OCI-LY3 (cell line): ENCODE measurements at regions not wholly inside any gene's neighbourhood (a gene's known extent, or its start where the extent isn't known, plus 50 kb on each side); places are given as distances from the start of the nearest gene placed in this dataset.

Experiments used
- H2AFZ ChIP-seq: fragments of 200-600, 300-600 bp; shearing (Covaris generic); 2 replicates; pipeline ENCODE4 v1.6.0; 2014; ENCODE audit warnings: antibody characterized with exemption, low read depth, low read length
- H3K27ac ChIP-seq: fragments of 200-600, 300-600 bp; sonication (generic); 2 replicates; pipeline ENCODE4 v1.5.1; 2014; ENCODE audit warnings: mild to moderate bottlenecking, low read length, moderate library complexity, mixed read lengths
- H3K27me3 ChIP-seq: fragments of 200-600, 300-600 bp; sonication (generic); 2 replicates; pipeline ENCODE4 v1.6.1; 2014; ENCODE audit warnings: low read depth, low read length, mixed read lengths
- H3K36me3 ChIP-seq: fragments of 200-600, 300-600 bp; sonication (generic); replicated peaks from 2 replicates; pipeline ENCODE3; 2014; ENCODE audit warnings: low read depth, low read length, mixed read lengths
- H3K4me1 ChIP-seq: fragments of 300-600, 200-600 bp; sonication (generic); 2 replicates; pipeline ENCODE4 v1.6.1; 2014; ENCODE audit warnings: low read length, mixed read lengths
- H3K4me2 ChIP-seq: fragments of 200-600, 300-600 bp; sonication (generic); 2 replicates; pipeline ENCODE4 v1.6.1; 2014; ENCODE audit warnings: low read length, mixed read lengths
- H3K4me3 ChIP-seq: fragments of 300-600, 200-600 bp; sonication (generic); 2 replicates; pipeline ENCODE4 v1.5.1; 2014; ENCODE audit warnings: antibody characterized with exemption, mild to moderate bottlenecking, low read length, moderate library complexity
- H3K79me2 ChIP-seq: fragments of 300-600, 200-600 bp; shearing (Covaris generic); 2 replicates; pipeline ENCODE4 v1.6.1; 2014; ENCODE audit warnings: mild to moderate bottlenecking, low read length, mixed read lengths
- H3K9ac ChIP-seq: fragments of 300-600, 200-600 bp; shearing (Covaris generic); 2 replicates; pipeline ENCODE4 v1.6.0; 2014; ENCODE audit warnings: mild to moderate bottlenecking, low read length, moderate library complexity
- H3K9me3 ChIP-seq: fragments of 200-600, 300-600 bp; shearing (Covaris generic); 2 replicates; pipeline ENCODE4 v1.6.1; 2014; ENCODE audit warnings: low read length, mixed read lengths; ENCODE audit not compliant: insufficient read depth
- H4K20me1 ChIP-seq: fragments of 200-600, 300-600 bp; sonication (generic); 2 replicates; pipeline ENCODE4 v1.6.1; 2016; ENCODE audit warnings: low read length, mixed read lengths; ENCODE audit not compliant: insufficient read depth
- EZH2phosphoT487 ChIP-seq: fragments of 200-600 bp; shearing (Covaris generic); IDR thresholded peaks from 2 replicates; pipeline ENCODE4 v1.6.1; 2018; ENCODE audit warnings: antibody characterized with exemption, mixed run types, low read depth
- TF ChIP-seq, protein P1 (sequence below): fragments of 200-600, 300-600 bp; sonication (generic); IDR thresholded peaks from 2 replicates; pipeline ENCODE4 v1.5.1; 2014; ENCODE audit warnings: antibody characterized with exemption, low read length, low read depth

- Histone ChIP-seq H2AFZ (no peak overlapping the region), H3K4me1 (no peaks in the 10 kb centered on the region), H3K79me2 (no peaks in the 10 kb centered on the region), H3K27ac (no peak overlapping the region), H3K9ac (no peak overlapping the region), H3K4me2 (no peak overlapping the region), H3K4me3 (no peak overlapping the region), H4K20me1 (no peaks in the 10 kb centered on the region), H3K9me3 (no peaks in the 10 kb centered on the region), H3K27me3 (no peaks in the 10 kb centered on the region), H3K36me3 (no peaks in the 10 kb centered on the region)
- no peak for TF ChIP-seq EZH2phosphoT487
- TF ChIP-seq, protein P1, sequence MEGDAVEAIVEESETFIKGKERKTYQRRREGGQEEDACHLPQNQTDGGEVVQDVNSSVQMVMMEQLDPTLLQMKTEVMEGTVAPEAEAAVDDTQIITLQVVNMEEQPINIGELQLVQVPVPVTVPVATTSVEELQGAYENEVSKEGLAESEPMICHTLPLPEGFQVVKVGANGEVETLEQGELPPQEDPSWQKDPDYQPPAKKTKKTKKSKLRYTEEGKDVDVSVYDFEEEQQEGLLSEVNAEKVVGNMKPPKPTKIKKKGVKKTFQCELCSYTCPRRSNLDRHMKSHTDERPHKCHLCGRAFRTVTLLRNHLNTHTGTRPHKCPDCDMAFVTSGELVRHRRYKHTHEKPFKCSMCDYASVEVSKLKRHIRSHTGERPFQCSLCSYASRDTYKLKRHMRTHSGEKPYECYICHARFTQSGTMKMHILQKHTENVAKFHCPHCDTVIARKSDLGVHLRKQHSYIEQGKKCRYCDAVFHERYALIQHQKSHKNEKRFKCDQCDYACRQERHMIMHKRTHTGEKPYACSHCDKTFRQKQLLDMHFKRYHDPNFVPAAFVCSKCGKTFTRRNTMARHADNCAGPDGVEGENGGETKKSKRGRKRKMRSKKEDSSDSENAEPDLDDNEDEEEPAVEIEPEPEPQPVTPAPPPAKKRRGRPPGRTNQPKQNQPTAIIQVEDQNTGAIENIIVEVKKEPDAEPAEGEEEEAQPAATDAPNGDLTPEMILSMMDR = no peak
Measured at GRCh38 chr10:27410153-27410552, 94.0 kb upstream of the RAB18 start.

DNA sequence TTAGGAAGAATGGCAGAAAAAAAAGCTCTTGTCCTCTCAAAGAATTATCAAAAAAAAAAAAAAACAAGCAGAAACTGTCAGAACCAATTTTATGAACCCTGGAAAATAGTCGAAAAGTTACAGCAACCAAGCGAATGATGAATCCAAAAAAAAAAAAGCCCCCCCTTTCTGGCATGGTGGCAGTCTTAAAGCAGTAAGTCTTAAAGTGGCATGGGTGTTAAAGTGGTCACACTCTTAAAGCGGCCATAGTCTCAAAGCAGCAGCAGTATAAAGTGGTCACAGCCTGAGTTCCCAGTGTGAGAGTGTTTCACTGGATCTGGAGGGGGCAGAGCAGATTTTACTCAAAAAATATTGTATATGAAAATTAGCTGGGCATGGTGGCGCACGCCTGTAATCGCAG lies 96.8 kb upstream of the RAB18 start:
- TF ChIP-seq, protein P1 = no peak
- no peak for TF ChIP-seq EZH2phosphoT487

DNA sequence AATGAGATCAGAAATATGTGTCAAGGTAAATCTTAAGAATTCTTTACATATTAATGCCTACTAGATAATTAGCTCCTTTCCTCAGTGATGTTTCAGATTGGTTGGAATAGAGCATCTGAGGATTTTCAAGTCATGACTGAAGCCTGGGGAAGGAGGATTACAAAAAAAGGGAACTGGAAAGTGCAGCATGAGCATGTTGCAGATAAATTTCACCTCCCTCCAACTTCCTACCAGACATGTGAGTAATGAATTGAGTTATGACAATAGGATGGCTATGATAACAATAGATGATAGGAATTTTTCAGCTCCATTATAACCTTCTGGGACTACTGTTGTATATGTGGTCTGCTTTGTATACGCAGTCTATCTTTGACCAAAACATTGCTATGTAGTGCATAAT lies 104.2 kb upstream of the RAB18 start:
- Histone ChIP-seq H3K4me1 (peaks cover 10% of the 10 kb centered on the region), H3K4me2 (no peak overlapping the region)

More for the DNA sequence above, 96.8 kb upstream of the RAB18 start:
- no peak overlapping the region for H2AFZ ChIP-seq
- no peaks in the 10 kb centered on the region for H4K20me1 ChIP-seq
- H3K9me3 ChIP-seq = no peaks in the 10 kb centered on the region
- no peaks in the 10 kb centered on the region for H3K79me2 ChIP-seq
- H3K36me3 ChIP-seq = no peaks in the 10 kb centered on the region
- H3K4me2 ChIP-seq = no peak overlapping the region
- H3K4me1 ChIP-seq = no peaks in the 10 kb centered on the region
- H3K9ac ChIP-seq = no peak overlapping the region
- no peak overlapping the region for H3K4me3 ChIP-seq
- H3K27me3 ChIP-seq = no peaks in the 10 kb centered on the region
- no peak overlapping the region for H3K27ac ChIP-seq

DNA sequence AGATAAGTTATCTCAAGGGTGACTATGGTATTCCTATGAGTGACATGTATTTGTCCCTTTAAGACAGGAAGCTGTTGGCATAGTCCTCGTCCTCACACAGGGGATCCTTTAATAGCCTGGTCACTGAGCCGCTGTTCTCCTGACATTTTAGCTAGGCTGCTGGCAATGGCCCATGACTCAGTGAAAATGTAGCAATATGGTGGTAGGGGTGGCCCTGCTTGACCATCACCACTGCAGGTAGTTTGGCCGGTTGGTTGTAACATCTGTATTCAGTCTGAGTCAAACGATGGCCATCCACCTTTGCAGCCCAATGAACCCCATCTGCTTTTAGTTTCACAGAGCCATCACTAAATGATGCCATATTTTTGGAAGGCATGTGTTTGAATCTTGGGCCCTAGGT lies 110.1 kb upstream of the RAB18 start:
- H3K4me3 ChIP-seq = no peak overlapping the region
- no peak overlapping the region for H3K27ac ChIP-seq
- H3K36me3 ChIP-seq = no peaks in the 10 kb centered on the region
- no peak overlapping the region for H2AFZ ChIP-seq
- no peak for TF ChIP-seq EZH2phosphoT487
- TF ChIP-seq, protein P1 = no peak
- H3K27me3 ChIP-seq = no peaks in the 10 kb centered on the region
- H3K4me1 ChIP-seq = no peaks in the 10 kb centered on the region
- H3K79me2 ChIP-seq = no peaks in the 10 kb centered on the region
- no peak overlapping the region for H3K9ac ChIP-seq
- H3K4me2 ChIP-seq = no peak overlapping the region
- H4K20me1 ChIP-seq = no peaks in the 10 kb centered on the region
- H3K9me3 ChIP-seq = no peaks in the 10 kb centered on the region

More for the DNA sequence above, 104.2 kb upstream of the RAB18 start:
- no peak for TF ChIP-seq EZH2phosphoT487
- TF ChIP-seq, protein P1 = no peak
- Histone ChIP-seq H3K27ac (no peak overlapping the region), H3K9me3 (no peaks in the 10 kb centered on the region), H2AFZ (no peak overlapping the region), H3K27me3 (no peaks in the 10 kb centered on the region), H3K9ac (no peak overlapping the region), H3K36me3 (no peaks in the 10 kb centered on the region), H3K4me3 (no peak overlapping the region), H3K79me2 (no peaks in the 10 kb centered on the region), H4K20me1 (no peaks in the 10 kb centered on the region)
